NCI-H1436 (cell line): ENCODE measurements at regions not wholly inside any gene's neighbourhood (a gene's known extent, or its start where the extent isn't known, plus 50 kb on each side); places are given as distances from the start of the nearest gene placed in this dataset.
"Not testable (repeated sequence)": the region's sequence is repeated elsewhere in the genome, so short reads cannot be mapped to it uniquely, and the experiment has no call there.

Source experiments
- DNase-seq: peaks from one replicate; lab custom pipeline; 2025; lab: John Stamatoyannopoulos, UW

DNA sequence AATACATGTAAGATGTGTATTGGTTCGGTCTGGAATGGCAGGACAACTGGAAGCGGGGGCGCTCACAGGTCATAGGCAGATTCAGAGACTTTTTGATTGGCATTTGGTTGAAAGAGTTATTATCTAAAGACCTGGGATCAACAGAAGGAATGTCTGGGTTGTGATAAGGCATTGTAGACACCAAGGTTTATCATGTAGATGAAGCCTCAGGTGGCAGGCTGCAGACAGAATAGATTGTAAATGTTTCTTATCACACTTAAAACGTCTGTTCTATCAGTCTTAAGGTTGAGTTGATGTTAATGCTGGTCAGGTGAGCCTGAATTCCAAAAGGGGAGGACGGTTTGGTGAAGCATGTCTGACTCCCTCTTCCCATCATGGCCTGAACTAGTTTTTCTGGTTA lies 295.9 kb upstream of the PROK2 start:
- no peak for DNase-seq

DNA sequence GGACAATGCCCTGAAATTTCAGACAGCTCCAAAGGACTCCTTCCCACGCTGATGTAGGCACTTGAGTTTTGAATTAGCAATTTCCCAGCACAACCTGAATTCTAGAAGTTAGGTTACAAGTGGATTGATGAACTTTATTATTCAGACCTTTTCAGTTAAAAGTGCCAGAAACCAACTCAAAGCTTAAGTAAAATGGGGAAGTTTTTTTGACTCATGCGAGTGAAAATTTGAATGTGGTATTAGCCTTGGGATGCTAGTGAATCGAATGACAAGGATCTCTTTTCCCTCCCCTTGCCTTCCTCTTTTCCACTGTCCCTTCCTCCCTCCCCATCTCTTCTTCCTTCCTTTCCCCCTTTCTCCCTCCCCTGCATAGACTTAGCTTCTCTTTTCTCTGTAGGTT lies 295.1 kb upstream of the PROK2 start:
- no peak for DNase-seq

DNA sequence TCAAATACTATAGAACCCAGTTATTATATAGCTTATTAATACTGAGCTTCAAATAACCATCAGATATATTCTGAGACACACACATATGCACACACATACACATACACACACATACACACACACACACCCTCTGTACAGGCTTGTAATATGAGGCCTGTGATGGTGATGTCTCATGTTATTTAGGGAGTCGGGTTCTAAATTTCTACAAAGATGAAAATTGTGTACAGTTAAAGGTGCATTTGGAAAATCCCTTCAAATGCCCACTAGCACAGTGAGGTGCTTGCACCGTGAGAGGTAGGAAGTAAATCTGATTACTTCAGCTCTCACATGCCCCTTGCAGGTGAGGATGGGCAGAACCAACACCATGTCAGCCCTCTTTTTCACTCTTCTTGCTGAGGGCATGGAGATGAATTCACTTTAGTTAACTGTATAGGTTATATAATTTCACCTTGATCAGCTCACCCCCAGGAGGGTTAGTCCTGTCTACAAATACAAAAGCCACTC lies 294.5 kb upstream of the PROK2 start:
- DNase-seq = no peak

DNA sequence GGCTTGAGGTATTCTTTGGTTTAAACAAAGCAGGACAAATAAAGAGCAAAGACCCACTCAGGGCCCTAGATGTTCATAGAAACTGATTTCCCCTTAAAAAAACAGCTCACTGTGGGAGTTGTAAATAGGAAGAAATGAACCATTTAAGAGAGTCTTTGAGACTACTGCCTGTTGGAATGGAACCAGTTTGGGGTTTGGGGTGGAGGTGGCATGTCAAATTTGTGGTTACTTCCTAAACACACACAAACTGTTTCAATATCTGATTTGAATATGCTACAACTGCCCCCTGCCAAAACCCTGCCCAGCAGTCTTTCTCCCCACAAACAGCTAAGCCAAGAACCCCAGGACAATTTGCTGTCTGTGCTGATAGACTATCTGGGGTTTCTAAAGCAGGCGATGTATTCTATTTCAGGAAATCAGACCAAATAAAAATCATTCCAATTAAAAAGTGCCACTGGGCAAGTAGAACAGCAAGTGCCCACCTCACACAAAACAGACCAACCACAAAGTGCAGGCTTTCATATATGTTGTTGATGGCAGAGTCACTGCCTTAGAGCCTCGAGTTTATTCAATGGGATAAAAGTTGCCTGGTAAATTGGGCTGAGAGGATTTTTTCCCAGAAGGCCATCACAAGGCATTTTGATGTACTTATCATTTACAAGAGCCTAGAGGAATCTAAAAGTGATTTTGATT lies 293.9 kb upstream of the PROK2 start:
- no peak for DNase-seq

DNA sequence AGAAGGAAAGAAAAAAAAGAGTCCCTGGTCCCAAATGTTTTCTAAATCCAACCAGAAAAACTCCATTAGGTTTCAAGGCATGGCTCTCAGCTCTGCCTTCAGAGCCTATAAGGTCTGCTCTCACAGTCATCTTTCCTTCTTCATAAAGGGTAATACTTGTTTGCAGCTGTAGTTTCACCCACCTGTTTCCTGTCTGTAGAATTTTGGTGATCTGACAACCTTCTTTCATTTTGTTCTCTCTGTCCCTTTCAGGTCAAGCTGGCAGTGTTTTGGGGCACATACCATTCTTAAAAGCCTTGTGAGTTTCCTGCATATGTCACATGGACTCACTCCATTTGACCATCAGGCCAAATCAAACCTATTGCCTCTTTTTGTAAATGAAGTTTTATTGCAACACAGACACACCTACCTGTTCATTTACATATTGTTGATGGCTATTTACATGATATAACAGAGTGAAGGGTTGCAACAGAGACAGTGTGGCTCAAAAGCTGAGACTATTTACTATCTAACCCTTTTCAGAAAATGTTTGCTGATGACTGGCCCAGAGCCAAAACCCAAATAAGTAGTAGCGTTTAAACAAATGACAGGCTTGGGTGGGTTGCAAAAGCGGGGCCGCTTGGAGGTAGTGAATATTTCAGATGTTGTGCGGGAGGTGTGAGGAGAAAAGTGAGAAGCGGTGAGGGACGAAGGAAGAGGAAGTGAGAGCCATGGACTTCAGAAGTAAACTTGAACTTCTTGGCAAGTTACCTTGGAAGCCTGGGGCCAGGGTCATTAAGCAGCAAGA lies 292.7 kb upstream of the PROK2 start:
- DNase-seq = no peak

DNA sequence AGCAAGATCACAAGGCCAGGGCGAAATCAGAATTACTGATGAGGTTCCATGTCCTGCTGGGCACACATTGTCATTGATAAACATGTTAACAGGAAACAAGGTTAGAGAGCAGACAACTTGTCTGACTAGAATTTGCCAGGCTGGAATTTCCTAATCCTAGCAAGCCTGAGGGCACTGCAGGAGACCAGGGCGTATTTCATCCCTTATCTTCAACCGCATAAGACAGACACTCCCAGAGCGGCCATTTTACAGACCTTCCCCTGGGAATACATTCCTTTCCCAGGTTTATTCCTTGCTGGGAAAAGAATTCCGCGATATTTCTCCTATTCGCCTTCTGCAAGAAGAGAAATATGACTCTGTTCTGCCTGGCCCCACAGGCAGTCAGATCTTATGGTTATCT lies 290.9 kb upstream of the PROK2 start:
- not testable (repeated sequence) for DNase-seq

DNA sequence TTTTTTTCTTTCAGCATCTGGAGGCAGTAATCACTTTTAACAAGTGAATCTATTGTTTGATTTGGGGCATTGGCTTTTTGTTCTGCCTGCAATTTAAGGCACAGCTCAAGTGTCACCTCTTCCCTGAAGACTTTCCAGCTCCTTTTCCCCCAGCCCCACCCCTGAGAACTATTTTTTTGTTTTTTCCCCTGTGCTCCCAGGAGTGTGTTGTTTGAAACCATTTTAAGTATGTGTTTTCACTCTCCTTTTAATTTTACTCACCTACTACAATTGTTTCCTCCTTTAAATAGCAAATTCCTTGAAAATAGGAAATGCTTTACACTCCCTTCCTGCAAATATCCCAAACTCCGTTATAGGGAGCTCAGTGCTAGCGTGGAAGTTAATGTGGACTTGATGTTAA lies 286.7 kb upstream of the PROK2 start:
- no peak for DNase-seq

DNA sequence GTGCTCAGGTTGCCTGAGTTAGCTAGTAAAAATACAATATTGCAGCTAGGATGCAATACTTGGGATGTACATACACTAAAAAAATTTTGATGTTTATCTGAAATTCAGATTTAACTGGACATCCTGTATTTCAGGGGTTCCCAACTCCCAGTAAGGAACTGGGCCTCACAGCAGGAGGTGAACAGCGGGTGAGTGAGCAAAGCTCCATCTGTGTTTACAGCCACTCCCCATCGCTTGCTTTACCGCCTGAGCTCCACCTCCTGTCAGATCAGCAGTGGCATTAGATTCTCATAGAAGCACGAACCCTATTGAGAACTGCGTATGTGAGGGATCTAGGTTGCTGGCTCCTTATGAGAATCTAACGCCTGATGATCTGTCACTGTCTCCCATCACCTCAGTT lies 285.1 kb upstream of the PROK2 start:
- no peak for DNase-seq

DNA sequence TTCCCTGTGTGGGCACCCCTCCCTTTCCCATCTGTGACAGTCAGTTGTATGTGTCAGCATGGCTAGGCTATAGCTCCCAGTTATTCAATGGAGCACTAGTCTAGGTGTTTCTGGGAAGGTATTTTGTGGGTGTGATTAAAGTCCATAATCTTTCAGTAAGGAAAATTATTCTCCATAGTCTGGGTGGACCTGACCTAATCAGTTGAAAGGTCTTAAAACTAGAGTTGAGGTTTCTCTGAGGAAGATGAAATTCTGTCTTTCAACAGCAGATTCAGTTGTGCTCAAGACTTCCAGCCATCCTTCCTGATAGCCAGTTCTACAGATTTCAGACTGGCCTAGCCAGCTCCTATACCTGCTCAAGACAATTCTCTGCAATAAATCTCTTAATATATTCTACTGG lies 284.6 kb upstream of the PROK2 start:
- no peak for DNase-seq

DNA sequence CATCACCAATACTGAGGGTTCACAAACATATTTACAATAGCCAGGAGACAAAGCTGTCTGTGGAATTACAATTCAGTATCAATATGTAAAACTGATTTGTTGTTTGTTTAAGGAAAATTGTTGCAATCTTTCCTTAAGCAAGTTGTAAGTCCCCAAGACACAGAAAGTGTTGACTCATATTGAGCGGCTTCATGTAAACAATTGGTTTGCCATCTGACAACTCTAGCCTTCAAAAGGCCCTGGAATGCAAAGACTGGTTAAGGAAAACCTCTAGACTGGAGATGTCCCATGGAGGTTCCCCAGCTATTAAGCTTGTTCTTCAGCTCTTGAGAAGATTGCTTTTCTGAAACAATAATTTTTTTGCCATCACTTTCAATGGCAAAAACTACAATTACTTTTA lies 283.7 kb upstream of the PROK2 start:
- no peak for DNase-seq

DNA sequence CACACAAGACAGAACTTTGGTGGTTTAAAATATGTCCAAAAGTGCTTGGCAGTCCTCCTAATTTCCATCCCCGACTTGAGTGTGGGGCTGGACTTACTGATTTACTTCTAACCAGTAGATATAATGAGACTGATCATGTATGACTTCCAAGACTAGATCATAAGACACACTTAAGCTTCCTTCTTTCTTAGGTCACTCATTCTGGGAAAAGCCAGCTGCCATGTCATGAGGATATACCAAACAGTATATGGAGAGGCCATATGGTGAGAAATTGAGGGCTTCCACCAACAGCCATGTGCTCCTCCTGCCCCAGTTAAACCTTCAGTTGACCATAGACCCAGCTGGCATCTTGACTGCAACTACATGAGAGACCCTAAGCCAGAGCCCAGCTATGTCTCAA lies 282.8 kb upstream of the PROK2 start:
- DNase-seq = no peak

DNA sequence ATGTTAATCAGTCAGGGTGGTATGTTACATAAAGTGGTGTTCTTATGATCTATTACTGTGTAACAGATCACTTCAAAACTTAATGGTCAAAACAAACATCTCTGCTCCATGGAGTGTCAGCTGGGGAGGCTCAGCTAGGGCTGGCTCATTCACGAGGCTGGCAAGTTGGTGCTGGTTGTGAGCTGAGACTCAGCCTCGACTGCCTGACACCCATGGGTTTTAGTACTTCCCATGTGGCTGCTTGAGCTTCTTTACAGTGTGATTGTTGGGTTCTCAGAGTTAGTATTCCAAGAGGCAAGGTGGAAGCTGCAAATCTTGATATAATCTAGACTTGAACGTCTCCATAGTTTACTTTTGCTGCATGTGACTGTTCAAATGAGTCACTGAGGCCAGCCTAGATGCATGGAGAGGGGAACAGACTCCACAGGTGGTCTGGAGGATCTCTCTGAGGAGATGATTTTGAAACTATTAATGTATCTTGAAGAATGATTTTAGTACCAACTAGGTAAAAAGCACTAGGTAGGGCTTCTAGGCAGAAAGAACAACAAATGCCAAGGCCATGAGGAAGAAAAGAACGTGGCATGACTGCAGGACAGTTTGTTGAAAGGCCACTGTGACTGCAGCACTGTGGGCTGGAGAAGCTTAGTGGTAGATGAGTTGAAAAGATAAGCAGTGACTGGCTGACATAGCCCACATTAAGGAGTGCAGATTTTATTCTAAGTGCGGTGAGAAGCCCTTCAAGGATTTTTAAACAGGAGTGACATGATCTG lies 281.1 kb upstream of the PROK2 start:
- DNase-seq = no peak

DNA sequence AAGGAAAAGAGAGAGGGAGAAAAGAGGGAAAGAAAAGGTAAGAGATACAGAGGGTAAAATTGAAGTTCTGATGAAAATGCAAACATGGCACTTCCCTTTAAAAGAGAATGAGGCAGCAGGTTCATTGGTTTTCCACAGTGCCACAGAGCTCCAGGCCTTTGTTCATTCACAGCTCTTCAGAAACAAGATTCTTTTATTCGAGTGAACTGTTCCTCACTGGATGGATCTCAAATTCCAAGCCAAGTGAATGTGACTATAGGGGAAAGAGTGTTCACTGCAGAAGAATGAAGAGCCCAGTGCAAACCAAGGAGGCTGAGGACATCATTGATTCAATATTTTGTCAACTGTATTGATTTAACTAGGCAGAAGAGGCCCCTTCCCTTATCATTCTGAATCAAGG lies 280.3 kb upstream of the PROK2 start:
- DNase-seq = no peak

DNA sequence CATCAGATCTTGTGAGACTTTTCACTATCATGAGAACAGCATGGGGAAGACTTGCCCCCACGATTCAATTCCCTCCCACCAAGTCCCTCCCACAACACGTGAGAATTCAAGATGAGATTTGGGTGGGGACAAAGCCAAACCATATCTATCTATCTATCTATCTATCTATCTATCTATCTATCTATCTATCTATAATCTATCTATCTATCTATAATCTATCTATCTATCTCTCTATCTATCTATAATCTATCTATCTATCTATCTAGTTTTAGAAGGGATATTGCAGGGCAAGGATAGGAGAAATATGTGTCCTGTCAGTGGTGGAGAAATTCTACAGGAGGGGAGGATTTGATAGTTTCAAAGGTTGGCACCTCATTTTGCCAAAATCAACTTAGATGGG lies 279.8 kb upstream of the PROK2 start:
- DNase-seq = not testable (repeated sequence)

DNA sequence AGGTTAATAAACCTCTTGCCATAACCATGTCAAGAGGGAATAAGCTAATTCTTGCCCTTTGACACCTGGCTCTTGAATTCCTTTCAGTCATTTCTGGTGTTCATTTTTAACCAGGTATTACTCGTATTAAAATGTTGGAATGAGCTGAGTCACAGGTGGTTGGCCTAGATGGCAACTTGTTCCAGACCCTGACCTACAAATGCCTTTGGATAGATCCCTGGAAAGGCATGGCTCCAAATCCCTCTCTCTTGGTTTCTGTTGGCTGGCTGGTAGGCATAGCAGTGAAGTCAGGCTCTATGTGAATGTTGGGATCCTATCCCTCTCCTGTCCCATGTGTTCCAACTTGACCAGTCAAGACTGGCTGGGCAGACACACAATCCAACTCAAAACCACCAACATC lies 277.1 kb upstream of the PROK2 start:
- DNase-seq = no peak

DNA sequence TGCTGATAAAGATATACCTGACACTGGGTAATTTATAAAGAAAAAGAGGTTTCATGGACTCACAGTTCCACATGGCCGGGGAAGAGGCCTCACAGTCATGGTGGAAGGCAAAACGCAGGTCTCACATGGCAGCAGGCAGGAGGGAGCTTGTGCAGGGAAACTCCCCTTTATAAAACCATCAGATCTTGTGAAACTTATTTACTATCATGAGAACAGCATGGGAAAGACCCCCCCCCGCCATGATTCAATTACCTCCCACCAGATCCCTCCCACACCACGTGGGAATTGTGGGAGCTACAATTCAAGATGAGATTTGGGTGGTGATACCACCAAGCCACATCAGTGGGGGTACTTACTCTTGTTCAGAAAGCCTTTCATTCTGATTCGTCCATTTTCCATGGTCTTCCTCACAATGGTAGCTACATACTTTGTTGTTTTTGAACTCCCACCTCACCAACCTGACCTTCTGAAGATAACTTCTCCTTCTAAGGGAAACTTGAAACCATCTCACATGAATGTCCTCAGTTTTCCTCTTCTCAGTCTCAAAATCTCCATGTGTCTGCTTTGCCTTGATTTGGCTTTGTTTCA lies 275.6 kb upstream of the PROK2 start:
- no peak for DNase-seq

DNA sequence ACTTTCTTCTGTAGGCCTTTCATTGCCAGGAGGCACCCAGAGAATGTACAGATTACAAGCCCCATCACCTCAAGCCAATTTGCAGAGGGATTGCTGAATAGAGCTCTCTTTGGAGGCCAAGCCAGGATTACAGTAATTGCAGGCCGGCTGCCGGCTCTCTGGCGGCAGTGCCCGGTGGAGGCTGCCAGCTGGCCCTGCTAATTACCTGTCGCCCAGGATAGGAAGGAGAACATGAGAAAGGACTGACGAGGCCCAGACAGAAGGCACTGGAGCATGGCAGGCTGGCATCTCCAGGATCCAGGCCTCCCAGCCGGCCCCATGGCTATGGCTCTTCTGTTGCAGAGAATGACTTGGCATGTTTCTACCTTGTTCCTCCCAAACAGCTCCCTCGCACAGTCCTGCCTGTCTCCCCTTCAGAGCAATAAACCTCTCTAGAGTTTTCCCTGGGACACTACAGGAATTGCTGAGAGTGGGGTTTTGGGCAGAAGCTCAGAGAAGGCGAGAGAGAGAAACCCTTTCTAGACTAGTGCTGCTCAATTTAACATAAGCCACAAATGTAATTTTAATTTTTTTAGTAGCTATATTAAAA lies 273.6 kb upstream of the PROK2 start:
- DNase-seq = no peak

DNA sequence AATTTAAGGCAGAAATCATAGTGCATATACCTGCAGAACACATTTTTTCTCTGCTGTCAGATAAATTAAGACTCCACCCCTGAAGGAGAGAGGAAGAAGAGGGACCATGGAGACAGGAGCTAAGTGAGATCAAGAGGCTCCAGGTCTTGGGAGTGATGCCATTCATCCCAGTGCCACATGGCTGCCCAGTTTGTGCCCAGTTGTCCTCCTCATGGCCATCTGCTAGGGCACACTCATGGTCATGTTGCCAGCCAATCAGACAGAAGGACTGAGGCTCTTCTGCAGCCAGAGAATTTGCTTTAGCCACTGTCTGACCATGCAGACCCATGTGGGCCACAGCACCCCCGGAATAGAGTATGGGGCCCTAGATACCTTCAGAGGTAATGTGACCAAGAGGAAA lies 270.5 kb upstream of the PROK2 start:
- no peak for DNase-seq

DNA sequence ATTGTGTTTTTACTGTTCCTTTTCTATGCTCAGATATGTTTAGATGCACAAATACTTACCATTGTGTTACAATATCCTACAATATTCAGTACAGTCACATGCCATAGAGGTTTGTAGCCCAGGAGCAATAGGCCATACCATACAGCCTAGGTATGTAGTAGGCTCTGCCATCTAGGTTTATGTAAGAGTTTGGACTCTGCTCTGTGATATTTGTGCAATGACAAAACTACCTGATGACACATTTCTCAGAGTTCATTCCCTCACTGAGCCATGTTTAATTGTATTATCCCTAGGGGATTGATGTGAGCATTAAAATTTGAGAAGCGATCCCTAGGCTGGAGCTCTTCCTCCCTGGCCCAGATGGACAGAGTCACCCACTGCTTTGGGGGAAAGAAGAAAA lies 270.0 kb upstream of the PROK2 start:
- DNase-seq = no peak

DNA sequence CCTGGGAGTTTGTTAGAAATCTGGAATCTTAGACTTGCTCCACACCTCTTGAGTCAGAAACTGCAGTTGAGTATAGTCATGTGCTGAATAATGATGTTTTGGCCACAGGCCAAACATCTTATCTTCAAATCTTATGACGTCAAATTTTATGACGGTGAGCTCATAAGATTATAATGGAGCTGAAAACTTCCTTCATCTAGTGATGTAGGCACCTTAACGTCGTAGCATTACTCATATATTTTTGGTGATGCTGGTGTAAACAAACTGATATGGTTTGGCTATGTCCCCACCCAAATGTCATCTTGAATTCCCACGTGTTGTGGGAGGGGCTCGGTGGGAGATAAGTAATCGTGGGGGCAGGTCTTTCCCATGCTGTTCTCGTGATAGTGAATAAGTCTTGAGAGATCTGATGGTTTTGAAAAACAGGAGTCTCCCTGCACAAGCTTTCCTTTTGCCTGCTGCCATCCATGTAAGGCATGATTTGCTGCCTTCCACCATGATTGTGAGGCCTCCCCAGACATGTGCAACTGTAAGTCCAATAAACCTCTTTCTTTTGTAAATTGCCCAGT lies 268.0 kb upstream of the PROK2 start:
- DNase-seq = no peak

DNA sequence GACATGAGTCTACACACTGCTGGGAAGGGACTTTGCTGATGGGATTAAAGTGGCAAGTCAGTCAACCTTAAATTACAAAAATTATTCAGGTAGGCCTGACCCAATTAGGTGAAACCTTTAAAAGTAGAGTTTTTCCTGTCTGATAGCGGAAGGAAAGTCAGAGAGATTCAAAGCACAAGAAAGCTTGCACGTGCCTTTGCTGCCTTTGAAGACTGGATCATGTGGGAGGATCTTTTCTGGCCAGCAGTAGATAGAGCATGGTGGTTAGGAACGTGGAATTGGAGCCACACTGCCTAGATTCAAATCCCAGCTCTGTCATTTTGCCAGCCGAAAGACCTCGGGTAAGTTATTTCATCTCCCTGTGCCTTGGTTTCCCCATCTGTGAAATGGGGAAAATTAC lies 265.8 kb upstream of the PROK2 start:
- DNase-seq = no peak
